ENCODE measurements at regions not wholly inside any gene's neighbourhood (a gene's known extent, or its start where the extent isn't known, plus 50 kb on each side); places are given as distances from the start of the nearest gene placed in this dataset.

- TF ChIP-seq CTCF (conservative IDR thresholded peaks at IDR 0.05) (peak; percentile 17; the same call in 1 of the 2 replicates), ZFX (IDR thresholded peaks at IDR 0.05) (no peak)
These were observed 95.1 kb upstream of the XPO1 start for GRCh38 chr2:61633250-61633649.

Data from C4-2B (cell line).